ENCODE measurements at regions not wholly inside any gene's neighbourhood (a gene's known extent, or its start where the extent isn't known, plus 50 kb on each side); places are given as distances from the start of the nearest gene placed in this dataset.

GRCh38 chr10:101301111-101301731 is 52.7 kb upstream of the BTRC start:
- DNase-seq = no peak

- DNase-seq = no peak
Measured at GRCh38 chr10:101303087-101303703, 50.8 kb upstream of the BTRC start.

Measured in right hindlimb (tissue), 1 donor.